ENCODE measurements at regions not wholly inside any gene's neighbourhood (a gene's known extent, or its start where the extent isn't known, plus 50 kb on each side); places are given as distances from the start of the nearest gene placed in this dataset.

- TF ChIP-seq ZBTB7A (IDR thresholded peaks at IDR 0.05; ENCODE audit: low read depth): no peak
- TF ChIP-seq, protein P1, sequence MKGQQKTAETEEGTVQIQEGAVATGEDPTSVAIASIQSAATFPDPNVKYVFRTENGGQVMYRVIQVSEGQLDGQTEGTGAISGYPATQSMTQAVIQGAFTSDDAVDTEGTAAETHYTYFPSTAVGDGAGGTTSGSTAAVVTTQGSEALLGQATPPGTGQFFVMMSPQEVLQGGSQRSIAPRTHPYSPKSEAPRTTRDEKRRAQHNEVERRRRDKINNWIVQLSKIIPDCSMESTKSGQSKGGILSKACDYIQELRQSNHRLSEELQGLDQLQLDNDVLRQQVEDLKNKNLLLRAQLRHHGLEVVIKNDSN (IDR thresholded peaks at IDR 0.05): no peak
- no peak for TF ChIP-seq TEAD4 (IDR thresholded peaks at IDR 0.05)
- TF ChIP-seq, protein P2, sequence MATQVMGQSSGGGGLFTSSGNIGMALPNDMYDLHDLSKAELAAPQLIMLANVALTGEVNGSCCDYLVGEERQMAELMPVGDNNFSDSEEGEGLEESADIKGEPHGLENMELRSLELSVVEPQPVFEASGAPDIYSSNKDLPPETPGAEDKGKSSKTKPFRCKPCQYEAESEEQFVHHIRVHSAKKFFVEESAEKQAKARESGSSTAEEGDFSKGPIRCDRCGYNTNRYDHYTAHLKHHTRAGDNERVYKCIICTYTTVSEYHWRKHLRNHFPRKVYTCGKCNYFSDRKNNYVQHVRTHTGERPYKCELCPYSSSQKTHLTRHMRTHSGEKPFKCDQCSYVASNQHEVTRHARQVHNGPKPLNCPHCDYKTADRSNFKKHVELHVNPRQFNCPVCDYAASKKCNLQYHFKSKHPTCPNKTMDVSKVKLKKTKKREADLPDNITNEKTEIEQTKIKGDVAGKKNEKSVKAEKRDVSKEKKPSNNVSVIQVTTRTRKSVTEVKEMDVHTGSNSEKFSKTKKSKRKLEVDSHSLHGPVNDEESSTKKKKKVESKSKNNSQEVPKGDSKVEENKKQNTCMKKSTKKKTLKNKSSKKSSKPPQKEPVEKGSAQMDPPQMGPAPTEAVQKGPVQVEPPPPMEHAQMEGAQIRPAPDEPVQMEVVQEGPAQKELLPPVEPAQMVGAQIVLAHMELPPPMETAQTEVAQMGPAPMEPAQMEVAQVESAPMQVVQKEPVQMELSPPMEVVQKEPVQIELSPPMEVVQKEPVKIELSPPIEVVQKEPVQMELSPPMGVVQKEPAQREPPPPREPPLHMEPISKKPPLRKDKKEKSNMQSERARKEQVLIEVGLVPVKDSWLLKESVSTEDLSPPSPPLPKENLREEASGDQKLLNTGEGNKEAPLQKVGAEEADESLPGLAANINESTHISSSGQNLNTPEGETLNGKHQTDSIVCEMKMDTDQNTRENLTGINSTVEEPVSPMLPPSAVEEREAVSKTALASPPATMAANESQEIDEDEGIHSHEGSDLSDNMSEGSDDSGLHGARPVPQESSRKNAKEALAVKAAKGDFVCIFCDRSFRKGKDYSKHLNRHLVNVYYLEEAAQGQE (IDR thresholded peaks at IDR 0.05; ENCODE audit: low read depth): no peak
- TF ChIP-seq EP300 (IDR thresholded peaks at IDR 0.05; ENCODE audit: borderline replicate concordance): no peak
- no peak for TF ChIP-seq EGR1 (IDR thresholded peaks at IDR 0.05)
- no peak for TF ChIP-seq TCF12 (IDR thresholded peaks at IDR 0.05; ENCODE audit: low read depth)
These were observed 143.6 kb downstream of the TOMM20 start for GRCh38 chr1:234985007-234985370.

DNA sequence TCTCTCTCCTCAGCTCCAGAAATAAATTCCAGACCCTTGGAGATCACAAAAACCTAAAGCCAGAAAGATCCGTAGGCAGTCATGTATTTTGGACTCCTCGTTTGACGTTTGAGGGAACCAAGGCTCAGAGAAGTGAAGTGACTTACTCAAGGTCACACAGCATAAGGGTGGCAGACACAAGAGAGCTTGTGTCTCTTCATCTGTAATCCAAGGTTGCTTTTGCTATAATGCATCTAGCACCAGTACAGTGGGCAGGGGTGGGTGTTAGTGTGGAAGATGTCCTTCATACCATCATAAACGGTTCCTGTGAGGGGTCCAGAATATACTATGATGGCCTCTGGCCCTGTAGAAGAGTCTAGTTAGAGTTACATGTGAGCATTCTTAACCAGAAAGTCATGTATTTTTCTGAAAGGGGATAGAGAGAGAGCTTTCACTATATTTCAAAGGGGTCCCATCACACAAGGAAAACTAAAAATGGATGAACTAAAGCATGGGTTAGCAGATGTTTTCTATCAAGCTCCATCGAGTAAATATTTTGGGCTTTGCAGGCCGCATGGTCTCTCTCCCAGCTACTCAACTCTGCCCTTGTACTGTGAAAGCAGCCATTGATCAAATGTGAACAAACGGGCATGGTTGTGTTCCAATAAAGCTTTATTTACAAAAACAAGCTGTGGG, 144.9 kb downstream of the TOMM20 start:
- TF ChIP-seq CEBPB (IDR thresholded peaks at IDR 0.05) (no peak), FOXM1 (IDR thresholded peaks at IDR 0.05; ENCODE audit: borderline replicate concordance, low read depth) (no peak), EP300 (IDR thresholded peaks at IDR 0.05; ENCODE audit: borderline replicate concordance) (no peak), ZBTB7A (IDR thresholded peaks at IDR 0.05; ENCODE audit: low read depth) (no peak), TCF12 (IDR thresholded peaks at IDR 0.05; ENCODE audit: low read depth) (no peak)
- TF ChIP-seq, protein P1 (IDR thresholded peaks at IDR 0.05): no peak

- TF ChIP-seq TAF1 (IDR thresholded peaks at IDR 0.05; ENCODE audit: low read depth) (no peak), YY1 (IDR thresholded peaks at IDR 0.05; ENCODE audit: low read depth) (no peak), ZBTB7A (IDR thresholded peaks at IDR 0.05; ENCODE audit: low read depth) (no peak), TCF12 (IDR thresholded peaks at IDR 0.05; ENCODE audit: low read depth) (no peak), CEBPB (IDR thresholded peaks at IDR 0.05) (no peak), FOXM1 (IDR thresholded peaks at IDR 0.05; ENCODE audit: borderline replicate concordance, low read depth) (no peak), EP300 (IDR thresholded peaks at IDR 0.05; ENCODE audit: borderline replicate concordance) (no peak), CREB1 (IDR thresholded peaks at IDR 0.05; ENCODE audit: low read depth) (no peak), NFIC (IDR thresholded peaks at IDR 0.05) (no peak), TEAD4 (IDR thresholded peaks at IDR 0.05) (no peak), RAD21 (IDR thresholded peaks at IDR 0.05; ENCODE audit: low read depth) (no peak), EGR1 (IDR thresholded peaks at IDR 0.05) (no peak)
- TF ChIP-seq, protein P3, sequence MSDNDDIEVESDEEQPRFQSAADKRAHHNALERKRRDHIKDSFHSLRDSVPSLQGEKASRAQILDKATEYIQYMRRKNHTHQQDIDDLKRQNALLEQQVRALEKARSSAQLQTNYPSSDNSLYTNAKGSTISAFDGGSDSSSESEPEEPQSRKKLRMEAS (IDR thresholded peaks at IDR 0.05): no peak
- TF ChIP-seq, protein P1 (IDR thresholded peaks at IDR 0.05): no peak
- TF ChIP-seq, protein P2 (IDR thresholded peaks at IDR 0.05; ENCODE audit: low read depth): no peak
These were observed 146.9 kb downstream of the TOMM20 start for GRCh38 chr1:234981758-234982157.

- TF ChIP-seq, protein P2 (IDR thresholded peaks at IDR 0.05; ENCODE audit: low read depth): no peak
- TF ChIP-seq FOXM1 (IDR thresholded peaks at IDR 0.05; ENCODE audit: borderline replicate concordance, low read depth): no peak
- TF ChIP-seq EP300 (IDR thresholded peaks at IDR 0.05; ENCODE audit: borderline replicate concordance): no peak
These were observed 147.8 kb downstream of the TOMM20 start for GRCh38 chr1:234980645-234981396.
